ENCODE measurements at regions not wholly inside any gene's neighbourhood (a gene's known extent, or its start where the extent isn't known, plus 50 kb on each side); places are given as distances from the start of the nearest gene placed in this dataset.

DNA sequence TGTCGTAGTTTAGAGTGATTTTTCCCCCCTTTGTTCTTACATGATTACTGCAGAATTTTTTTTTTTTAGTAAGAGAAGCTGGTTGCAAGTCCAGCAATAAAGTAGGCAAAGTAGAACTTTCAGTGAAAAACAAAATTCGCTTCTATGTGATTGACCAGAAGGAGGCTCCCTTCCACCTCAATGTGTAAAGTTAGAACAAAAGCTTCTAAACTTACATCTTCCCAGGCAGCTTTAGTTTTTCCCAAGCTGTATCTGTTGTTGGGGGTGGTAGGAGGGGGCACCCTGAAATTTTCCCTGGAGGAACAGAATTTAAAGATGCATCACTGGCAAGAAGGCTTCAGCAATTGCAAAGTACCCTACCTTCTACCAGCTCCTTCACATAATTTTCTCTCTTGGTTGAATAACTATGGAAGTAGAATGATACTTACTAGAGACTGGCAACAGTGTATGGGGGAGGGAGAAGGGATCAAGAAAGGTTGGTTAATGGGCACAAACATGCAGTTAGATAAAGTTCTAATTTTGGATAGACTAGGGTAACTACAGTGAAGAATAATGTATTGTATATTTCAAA, 87.3 kb upstream of the E2F7 start:
- TF ChIP-seq, protein P1, sequence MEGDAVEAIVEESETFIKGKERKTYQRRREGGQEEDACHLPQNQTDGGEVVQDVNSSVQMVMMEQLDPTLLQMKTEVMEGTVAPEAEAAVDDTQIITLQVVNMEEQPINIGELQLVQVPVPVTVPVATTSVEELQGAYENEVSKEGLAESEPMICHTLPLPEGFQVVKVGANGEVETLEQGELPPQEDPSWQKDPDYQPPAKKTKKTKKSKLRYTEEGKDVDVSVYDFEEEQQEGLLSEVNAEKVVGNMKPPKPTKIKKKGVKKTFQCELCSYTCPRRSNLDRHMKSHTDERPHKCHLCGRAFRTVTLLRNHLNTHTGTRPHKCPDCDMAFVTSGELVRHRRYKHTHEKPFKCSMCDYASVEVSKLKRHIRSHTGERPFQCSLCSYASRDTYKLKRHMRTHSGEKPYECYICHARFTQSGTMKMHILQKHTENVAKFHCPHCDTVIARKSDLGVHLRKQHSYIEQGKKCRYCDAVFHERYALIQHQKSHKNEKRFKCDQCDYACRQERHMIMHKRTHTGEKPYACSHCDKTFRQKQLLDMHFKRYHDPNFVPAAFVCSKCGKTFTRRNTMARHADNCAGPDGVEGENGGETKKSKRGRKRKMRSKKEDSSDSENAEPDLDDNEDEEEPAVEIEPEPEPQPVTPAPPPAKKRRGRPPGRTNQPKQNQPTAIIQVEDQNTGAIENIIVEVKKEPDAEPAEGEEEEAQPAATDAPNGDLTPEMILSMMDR (IDR thresholded peaks at IDR 0.05): peak in 5 of 6 experiments; percentile 13 to 48 (median 35)
- no peak for TF ChIP-seq POLR2A (IDR thresholded peaks at IDR 0.05)

Data from adrenal gland (tissue), 5 donors.